ENCODE measurements at regions not wholly inside any gene's neighbourhood (a gene's known extent, or its start where the extent isn't known, plus 50 kb on each side); places are given as distances from the start of the nearest gene placed in this dataset.
"Not testable (repeated sequence)": the region's sequence is repeated elsewhere in the genome, so short reads cannot be mapped to it uniquely, and the experiment has no call there.

- DNase-seq (ENCODE audit: low read depth in 3 of 3), result no peak
Observed at GRCh38 chr4:181784881-181785280, 458.3 kb upstream of the TENM3 start.

GRCh38 chr4:181792641-181793040 lies 450.6 kb upstream of the TENM3 start:
- no peak for DNase-seq (ENCODE audit: low read depth in 3 of 3)

GRCh38 chr4:181793096-181793495 lies 450.1 kb upstream of the TENM3 start:
- no peak for DNase-seq (ENCODE audit: low read depth in 3 of 3)

DNA sequence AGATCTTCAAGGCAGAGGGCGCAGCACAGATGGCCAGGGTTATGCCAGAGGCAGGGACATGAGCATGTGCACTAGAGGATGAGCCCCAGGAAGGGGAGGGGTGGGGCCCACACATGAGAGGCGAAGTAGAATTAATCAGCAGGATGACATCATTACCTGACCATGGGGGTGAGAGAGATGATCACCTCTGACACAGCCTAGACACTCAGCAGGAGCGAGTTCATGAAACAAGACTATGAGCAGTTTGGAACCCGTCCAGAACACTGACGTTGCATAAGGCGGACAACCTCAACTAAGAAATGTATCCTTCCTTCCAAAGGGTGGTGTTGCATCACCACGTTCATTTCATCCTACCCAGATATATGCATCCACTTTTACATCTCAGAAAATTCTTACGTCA lies 446.7 kb upstream of the TENM3 start:
- DNase-seq (ENCODE audit: low read depth in 3 of 3), result no peak

DNA sequence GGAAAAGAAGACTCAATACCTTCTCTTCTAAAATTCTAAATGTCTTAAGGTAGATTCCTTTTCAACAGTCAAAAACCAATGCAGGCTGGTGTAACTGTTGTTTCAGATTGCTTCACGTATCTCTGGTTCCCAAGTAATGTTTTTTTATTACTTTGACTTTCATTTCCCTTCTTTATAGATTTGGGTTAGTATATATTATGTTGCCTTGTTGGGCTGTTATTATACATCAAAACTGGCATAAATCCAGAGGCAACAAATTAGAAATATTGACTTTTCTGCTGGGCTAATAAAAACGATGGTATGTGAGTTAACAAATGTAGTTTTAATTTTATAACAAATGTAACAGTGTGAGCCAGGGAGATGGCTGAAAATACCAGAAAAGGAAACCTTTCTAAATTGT lies 444.7 kb upstream of the TENM3 start:
- DNase-seq (ENCODE audit: low read depth in 3 of 3), result no peak

- DNase-seq (ENCODE audit: low read depth in 3 of 3), result no peak
Observed at GRCh38 chr4:181799561-181800069, 443.6 kb upstream of the TENM3 start.

- DNase-seq (ENCODE audit: low read depth in 3 of 3), result no peak
Observed at GRCh38 chr4:181802207-181802606, 441.0 kb upstream of the TENM3 start.

DNA sequence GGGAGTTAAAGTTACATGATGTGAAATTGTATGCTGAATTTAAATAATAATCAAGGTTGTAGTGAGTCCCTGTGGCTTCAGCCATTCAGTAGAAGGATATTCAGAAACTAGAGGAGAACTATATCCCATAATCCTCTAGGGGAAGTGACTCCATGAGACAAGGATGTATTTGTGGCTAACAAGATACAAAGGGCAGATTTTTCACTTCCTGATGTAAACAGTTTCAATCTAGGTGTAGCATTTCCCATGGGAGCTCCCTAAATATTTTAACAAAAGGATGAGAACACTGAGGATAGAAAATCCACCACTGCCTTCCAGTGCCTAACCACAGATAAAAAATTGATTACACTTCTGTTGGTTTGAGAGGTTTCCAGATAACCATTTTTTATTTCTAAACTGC lies 435.4 kb upstream of the TENM3 start:
- DNase-seq (ENCODE audit: low read depth in 3 of 3), result no peak

DNA sequence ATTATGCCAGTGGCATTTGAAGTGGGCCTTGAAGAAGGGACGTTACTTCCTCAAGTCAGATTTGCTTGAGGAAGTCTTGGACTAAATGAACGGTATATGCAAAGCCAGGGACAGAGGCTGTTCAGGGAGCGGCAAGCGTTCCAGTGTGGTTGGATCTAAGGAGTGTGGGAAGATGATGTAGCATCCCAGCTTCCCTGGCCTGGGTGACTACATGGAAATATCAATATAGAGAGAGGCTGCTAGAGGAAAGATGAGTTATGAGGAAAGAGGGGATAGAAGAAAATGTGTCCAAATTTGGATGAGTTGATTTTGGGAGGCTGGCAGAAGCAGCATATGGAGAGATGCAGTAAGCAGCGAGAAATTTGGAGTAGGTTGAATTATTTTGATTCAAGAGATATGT lies 432.5 kb upstream of the TENM3 start:
- no peak for DNase-seq (ENCODE audit: low read depth in 3 of 3)

DNA sequence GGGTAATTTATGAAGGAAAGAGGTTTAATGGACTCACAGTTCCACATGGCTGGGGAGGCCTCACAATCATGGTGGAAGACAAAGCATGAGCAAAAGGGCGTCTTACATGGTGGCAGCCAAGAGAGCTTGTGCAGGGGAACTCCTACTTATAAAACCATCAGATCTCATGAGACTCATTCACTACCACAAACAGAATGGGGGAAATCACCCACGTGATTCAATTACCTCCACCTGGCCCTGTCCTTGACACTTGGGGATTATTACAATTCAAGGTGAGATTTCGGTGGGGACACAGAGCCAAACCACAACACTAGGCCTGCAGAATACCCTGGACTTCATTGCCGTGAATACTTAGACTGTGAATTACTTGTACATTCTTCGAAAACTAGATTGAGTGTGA lies 431.7 kb upstream of the TENM3 start:
- not testable (repeated sequence) for DNase-seq (ENCODE audit: low read depth in 3 of 3)

DNA sequence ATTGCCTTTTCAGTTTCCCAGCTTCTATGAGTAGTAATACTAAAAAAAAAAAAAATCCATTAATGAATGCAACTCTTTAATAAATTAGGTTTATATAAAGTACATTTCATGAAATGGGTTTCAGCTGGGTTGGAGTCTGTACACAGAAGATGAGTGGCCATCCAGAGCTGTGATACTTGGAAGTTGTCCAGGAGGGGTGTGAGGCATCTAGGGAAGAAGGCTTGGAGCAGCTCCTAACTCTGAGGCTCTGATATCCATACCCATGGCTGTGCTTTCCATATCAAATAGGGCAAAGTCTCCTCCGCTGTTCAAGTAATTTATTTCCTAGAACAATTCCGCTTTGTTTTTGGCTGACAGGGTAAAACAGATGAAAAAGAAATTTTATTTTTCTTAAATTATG lies 423.3 kb upstream of the TENM3 start:
- DNase-seq (ENCODE audit: low read depth in 3 of 3), result no peak

DNA sequence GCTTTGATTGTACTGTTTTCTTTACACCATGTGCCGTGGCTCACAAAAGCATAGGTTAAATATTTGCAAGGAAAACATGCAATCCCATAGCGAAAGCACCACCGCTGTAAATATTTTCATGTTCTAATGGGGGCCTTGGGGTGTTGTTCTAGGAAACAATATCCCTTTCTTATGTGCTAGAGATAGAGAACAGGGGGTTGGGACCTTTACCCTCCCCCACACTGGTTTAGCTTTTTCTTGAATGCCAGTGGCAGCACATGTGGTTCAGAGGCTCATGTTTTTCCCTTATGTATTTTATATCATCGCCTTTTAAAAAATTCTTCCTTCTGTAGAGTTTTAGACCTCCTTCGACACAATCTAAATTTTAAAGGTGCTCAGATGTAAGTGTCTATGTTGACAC lies 422.6 kb upstream of the TENM3 start:
- no peak for DNase-seq (ENCODE audit: low read depth in 3 of 3)

GRCh38 chr4:181821039-181822004 lies 421.9 kb upstream of the TENM3 start:
- DNase-seq (ENCODE audit: low read depth in 3 of 3), result no peak

- no peak for DNase-seq (ENCODE audit: low read depth in 3 of 3)
Observed at GRCh38 chr4:181822005-181822375, 421.2 kb upstream of the TENM3 start.

DNA sequence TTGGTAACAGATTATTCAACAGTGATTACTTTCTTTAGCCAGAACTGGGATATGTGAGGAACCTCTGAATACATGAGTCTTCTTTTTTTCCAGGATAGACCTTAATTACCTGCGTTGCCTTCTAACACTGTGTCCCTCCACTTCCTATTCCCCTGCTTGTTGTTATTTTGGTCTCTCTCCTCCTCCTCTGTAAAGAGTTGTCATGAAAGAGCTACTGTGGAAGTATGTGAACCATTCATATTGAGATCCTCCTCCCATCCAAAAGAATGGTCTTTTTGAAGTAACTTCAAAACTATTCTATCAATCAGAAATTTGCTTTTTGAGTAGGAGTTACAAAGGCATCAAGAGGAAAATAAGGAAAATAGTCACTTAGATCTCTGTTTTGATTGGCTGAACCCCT lies 420.0 kb upstream of the TENM3 start:
- no peak for DNase-seq (ENCODE audit: low read depth in 3 of 3)

DNA sequence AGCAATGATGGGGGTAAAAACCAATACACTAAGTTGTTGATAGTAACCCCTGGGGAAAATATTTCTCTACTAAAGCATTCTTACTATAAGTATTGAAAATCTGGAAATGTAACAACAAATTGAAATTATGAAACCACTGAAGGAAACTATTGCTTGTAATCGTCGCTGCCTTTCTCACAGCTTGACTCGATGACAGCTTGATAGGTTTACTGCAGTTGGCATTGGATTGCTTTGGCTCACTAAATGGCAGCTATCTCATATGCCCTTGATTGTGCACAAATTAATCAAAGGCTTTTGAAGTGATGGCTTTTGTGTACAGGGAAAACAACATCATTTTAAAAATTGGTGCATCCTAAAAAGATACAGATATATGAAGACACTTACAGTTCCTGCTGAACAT lies 419.6 kb upstream of the TENM3 start:
- DNase-seq (ENCODE audit: low read depth in 3 of 3), result no peak

GRCh38 chr4:181825564-181825963 lies 417.6 kb upstream of the TENM3 start:
- DNase-seq (ENCODE audit: low read depth in 3 of 3), result no peak

DNA sequence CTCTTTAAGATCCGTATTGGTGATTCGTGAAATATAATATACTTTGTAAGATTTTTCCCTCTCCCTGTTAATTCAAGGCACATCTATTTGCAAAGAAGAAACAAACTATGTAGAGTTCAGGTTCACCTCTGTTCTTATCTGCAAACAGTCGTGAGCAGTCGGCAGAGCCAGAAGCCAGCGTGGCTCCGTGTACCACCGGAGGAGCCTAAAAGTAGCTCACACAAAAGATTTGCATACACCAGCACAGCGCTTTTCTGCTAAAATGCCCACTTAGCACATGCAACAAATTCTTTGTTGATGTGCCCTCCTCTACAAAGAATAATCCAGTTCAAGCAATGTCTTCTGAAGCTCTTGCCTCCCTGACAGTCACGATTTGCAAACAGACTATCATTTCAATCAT lies 416.0 kb upstream of the TENM3 start:
- DNase-seq (ENCODE audit: low read depth in 3 of 3), result no peak

DNA sequence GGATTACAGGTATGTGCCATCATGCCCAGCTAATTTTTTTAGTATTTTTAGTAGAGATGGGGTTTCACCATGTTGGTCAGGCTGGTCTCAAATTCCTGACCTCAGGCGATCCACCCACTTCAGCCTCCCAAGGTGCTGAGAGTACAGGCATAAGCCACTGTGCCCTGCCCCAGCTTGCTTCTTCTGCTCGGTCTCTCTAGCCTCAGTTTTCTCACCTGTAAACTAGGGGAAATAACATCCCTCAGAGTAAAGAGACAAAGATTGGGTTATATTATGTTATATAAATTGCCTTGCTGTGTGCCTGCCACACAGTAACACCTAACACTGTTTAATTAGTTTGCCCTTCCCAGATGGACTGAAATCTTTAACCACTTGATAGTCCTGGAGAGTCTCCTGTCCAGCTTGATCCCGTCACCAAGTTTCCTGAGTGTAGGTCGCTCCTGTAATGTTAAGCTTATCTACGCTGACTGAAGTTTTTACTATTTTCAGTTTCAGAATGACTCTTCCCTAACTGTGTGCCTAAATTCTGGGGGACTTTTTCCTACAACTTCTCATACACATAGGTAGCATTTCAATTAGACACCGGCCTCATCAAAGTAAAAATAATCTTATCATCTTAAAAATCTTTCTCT lies 412.7 kb upstream of the TENM3 start:
- DNase-seq (ENCODE audit: low read depth in 3 of 3), result no peak

DNA sequence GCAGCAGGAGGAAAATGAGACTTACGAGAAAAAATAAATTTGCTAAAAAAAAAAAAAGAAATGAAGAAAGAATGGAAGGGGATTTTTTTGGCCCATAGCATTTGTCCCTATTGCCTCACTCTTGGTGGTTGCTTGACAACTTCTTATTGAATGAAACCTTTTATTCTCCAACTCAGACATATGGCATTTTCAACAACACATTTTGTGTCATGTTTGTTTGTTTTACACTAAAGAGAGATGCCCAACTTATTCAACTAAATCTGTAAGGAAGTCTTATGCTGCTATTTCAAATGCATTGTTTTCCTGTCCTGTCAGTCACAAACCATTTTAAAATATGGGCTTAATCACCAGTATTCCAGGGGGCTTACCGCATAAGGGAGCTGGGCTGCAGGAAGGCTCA lies 409.1 kb upstream of the TENM3 start:
- no peak for DNase-seq (ENCODE audit: low read depth in 3 of 3)

- no peak for DNase-seq (ENCODE audit: low read depth in 3 of 3)
Observed at GRCh38 chr4:181835348-181835747, 407.9 kb upstream of the TENM3 start.

DNA sequence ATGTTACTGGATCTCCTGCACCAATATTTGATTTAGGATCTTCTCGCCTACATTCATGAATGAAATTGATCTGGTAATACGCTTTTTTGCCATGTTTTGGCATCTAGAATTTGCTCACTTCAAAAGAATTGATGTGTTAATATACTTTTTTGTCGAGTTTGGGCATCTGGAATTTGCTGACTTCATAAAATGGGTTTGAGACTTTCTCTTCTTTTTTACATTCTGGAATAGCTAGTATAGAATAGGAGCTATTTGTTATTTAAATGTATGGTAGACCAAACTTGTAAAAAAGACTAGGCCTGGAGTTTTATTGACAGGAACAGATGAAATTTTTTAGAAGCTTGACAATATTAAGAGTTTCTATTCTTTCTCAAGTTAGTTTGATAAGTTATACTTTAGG lies 404.9 kb upstream of the TENM3 start:
- DNase-seq (ENCODE audit: low read depth in 3 of 3), result no peak

- not testable (repeated sequence) for DNase-seq (ENCODE audit: low read depth in 3 of 3)
Observed at GRCh38 chr4:181843797-181844196, 399.4 kb upstream of the TENM3 start.
